SK-N-MC (cell line): ENCODE measurements at regions not wholly inside any gene's neighbourhood (a gene's known extent, or its start where the extent isn't known, plus 50 kb on each side); places are given as distances from the start of the nearest gene placed in this dataset.

Experiments
- EZH2 ChIP-seq: fragments of 200-600 bp; sonication (generic); IDR thresholded peaks from one replicate; pipeline ENCODE4 v1.6.1; 2017; ENCODE audit warnings: antibody characterized with exemption
- FOXP2 ChIP-seq: optimal IDR thresholded peaks from 2 replicates; pipeline ENCODE3; 2011; ENCODE audit warnings: mild to moderate bottlenecking, moderate library complexity; ENCODE audit not compliant: insufficient read depth; ENCODE audit errors: extremely low read length, control extremely low read depth
- POLR2AphosphoS5 ChIP-seq: IDR thresholded peaks from 2 replicates; pipeline ENCODE4 v1.6.1; 2012; ENCODE audit warnings: mild to moderate bottlenecking, low read depth, low read length, borderline replicate concordance

DNA sequence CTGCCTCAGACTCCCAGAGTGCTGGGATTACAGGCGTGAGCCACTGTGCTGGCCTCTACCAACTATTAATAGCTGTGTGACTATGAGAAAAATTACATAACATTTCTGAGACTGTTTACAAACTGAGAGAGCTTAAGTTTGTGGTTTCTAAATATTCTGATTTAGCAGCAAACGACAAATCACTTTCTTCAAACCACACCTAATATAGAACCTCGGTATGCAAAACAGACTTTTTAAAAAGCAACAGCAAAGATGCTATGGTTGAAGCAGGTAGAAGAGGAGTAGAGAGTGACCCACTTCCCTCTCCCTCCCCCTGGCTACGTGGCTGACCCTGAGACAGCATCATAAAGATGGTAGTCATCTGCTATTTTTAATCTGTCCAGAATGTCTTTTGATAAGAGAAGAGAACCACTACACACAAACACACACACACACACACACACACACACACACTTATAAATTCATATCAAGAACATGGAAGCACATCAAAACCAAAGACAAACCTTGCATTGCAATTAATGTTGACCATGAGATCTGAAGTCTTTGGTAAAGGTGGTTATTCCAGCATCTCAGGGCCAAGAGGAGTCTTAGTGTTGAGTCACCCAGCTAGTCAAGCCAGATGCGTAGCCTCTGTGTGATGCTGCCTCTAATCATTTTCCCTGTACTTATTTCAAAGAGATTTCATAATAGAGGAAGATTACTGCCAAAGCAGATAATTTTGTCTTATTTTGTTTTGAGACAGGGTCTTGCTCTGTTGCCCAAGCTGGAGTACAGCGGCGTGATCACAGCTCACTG lies 58.1 kb upstream of the TMEM215 start:
- TF ChIP-seq EZH2 (no peak), POLR2AphosphoS5 (no peak), FOXP2 (no peak)
